Astrocyte (in vitro differentiated cells and primary cell): ENCODE measurements at regions not wholly inside any gene's neighbourhood (a gene's known extent, or its start where the extent isn't known, plus 50 kb on each side); places are given as distances from the start of the nearest gene placed in this dataset.

ENCODE experiments used
- EZH2 ChIP-seq: IDR thresholded peaks from 2 replicates; pipeline ENCODE4 v1.6.1; 2012; ENCODE audit warnings: mild to moderate bottlenecking, low read length, inconsistent platforms; ENCODE audit not compliant: insufficient read depth
- TF ChIP-seq, protein P1 (sequence below): IDR thresholded peaks from 2 replicates; pipeline ENCODE4 v1.5.1; 2011; ENCODE audit warnings: low read depth, mild to moderate bottlenecking, inconsistent platforms, low read length, moderate library complexity; ENCODE audit not compliant: insufficient read depth

DNA sequence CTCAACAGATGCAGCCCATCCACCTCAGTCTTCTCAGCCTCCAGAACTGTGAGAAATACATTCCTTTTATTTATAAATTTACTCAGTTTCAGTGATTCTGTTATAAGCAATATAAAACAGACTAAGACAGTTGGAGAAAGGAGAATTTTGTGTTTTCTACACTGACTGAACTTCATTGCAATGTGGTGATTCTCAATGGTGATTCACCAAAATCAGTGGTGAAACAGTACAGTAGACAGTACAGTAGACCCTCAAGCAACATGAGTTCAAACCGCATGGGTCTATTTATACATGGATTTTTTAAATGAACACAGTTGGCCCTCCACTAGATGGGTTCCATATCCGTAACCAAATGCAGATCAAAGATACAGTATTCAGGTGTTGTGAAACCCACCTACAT lies 403.1 kb upstream of the TGFBR2 start:
- TF ChIP-seq, protein P1, sequence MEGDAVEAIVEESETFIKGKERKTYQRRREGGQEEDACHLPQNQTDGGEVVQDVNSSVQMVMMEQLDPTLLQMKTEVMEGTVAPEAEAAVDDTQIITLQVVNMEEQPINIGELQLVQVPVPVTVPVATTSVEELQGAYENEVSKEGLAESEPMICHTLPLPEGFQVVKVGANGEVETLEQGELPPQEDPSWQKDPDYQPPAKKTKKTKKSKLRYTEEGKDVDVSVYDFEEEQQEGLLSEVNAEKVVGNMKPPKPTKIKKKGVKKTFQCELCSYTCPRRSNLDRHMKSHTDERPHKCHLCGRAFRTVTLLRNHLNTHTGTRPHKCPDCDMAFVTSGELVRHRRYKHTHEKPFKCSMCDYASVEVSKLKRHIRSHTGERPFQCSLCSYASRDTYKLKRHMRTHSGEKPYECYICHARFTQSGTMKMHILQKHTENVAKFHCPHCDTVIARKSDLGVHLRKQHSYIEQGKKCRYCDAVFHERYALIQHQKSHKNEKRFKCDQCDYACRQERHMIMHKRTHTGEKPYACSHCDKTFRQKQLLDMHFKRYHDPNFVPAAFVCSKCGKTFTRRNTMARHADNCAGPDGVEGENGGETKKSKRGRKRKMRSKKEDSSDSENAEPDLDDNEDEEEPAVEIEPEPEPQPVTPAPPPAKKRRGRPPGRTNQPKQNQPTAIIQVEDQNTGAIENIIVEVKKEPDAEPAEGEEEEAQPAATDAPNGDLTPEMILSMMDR, result no peak
- TF ChIP-seq EZH2, result no peak
